Activated CD8-positive, alpha-beta T cell treated with anti-CD3 and anti-CD28 coated beads, Interleukin-2, amount 10 ng/mL, durations not matched to agents 7 days and 5 days (primary cell): ENCODE measurements at regions not wholly inside any gene's neighbourhood (a gene's known extent, or its start where the extent isn't known, plus 50 kb on each side); places are given as distances from the start of the nearest gene placed in this dataset.
"Not testable (repeated sequence)": the region's sequence is repeated elsewhere in the genome, so short reads cannot be mapped to it uniquely, and the experiment has no call there.

ENCODE experiments used
- ATAC-seq: fragments of 150-1000 bp; cut with Tn5 transposase; one replicate; pipeline ENCODE4 v1.10.0; 2021; ENCODE audit warnings: moderate library complexity
- CTCF ChIA-PET: fragments of 350-600 bp; sonication (Branson Sonifier 250); formaldehyde crosslinking; loops from one replicate; lab custom pipeline; 2021; ENCODE audit warnings: antibody characterized with exemption; lab: Charles Lee
- POLR2A ChIA-PET: fragments of 350-600 bp; sonication (Branson Sonifier 250); formaldehyde crosslinking; loops from one replicate; lab custom pipeline; 2021; ENCODE audit warnings: antibody characterized with exemption; lab: Charles Lee
- DNase-seq: peaks from one replicate; pipeline ENCODE4 v3.0.0-alpha.2; 2020
- H3K27ac Mint-ChIP-seq: one replicate; pipeline ENCODE4 v1.8.0; 2021; ENCODE audit warnings: mild to moderate bottlenecking, mixed read lengths
- H3K27me3 Mint-ChIP-seq: one replicate; pipeline ENCODE4 v1.8.0; 2021; ENCODE audit warnings: low read depth, mixed read lengths
- H3K36me3 Mint-ChIP-seq: one replicate; pipeline ENCODE4 v1.8.0; 2021; ENCODE audit warnings: low read depth, mixed read lengths
- H3K4me1 Mint-ChIP-seq: one replicate; pipeline ENCODE4 v1.8.0; 2021; ENCODE audit warnings: low read depth, mixed read lengths
- H3K4me3 Mint-ChIP-seq: one replicate; pipeline ENCODE4 v1.8.0; 2021; ENCODE audit warnings: mild to moderate bottlenecking, mixed read lengths
- H3K9me3 Mint-ChIP-seq: one replicate; pipeline ENCODE4 v1.8.0; 2022; ENCODE audit warnings: mixed read lengths; ENCODE audit not compliant: insufficient read depth

DNA sequence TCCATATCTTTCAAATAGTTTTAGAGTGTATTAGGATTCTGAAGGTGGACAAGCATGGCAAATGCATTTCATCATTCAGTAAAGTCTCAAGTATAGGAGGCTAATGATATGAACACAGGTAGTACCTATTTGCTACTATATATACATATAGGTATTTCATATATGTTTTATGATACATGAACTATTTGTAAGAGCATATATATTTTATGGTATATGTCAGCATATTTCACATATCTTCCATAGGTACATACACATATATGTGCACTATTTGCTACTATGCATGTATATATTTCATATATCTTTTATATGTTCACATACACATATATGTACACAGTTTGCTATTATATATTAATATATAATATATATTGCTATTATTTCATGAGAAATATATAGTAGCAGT lies 1291.7 kb upstream of the MIR17HG start:
- peaks cover 14% of the 10 kb centered on the region for H3K9me3 Mint-ChIP-seq
- ATAC-seq (no peak), DNase-seq (no peak)
- H3K4me3 Mint-ChIP-seq = no peak overlapping the region
- CTCF ChIA-PET = no interaction called here
- no peaks in the 10 kb centered on the region for H3K27me3 Mint-ChIP-seq
- no peak overlapping the region for H3K27ac Mint-ChIP-seq
- POLR2A ChIA-PET = no interaction called here
- H3K36me3 Mint-ChIP-seq = no peaks in the 10 kb centered on the region
- H3K4me1 Mint-ChIP-seq = no peaks in the 10 kb centered on the region

DNA sequence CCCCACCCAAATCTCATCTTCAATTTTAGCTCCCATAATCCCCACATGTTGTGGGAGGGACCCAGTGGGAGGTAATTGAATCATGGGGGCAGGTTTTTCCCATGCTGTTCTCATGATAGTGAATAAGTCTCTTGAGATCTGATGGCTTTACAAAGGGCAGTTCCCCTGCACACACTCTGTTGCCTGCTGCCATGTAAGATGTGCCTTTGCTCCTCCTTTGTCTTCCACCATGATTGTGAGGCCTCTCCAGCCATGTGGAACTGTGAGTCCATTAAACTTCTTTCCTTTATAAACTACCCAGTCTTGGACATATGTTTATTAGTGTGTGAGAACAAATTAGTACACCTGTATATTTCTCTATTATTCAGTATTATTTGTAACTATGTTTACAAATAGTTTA lies 1283.3 kb upstream of the MIR17HG start:
- H3K27ac Mint-ChIP-seq, ATAC-seq, CTCF ChIA-PET, H3K4me3 Mint-ChIP-seq, H3K27me3 Mint-ChIP-seq, H3K36me3 Mint-ChIP-seq, H3K4me1 Mint-ChIP-seq, POLR2A ChIA-PET, DNase-seq: not testable (repeated sequence)
- H3K9me3 Mint-ChIP-seq = peaks cover 20% of the 10 kb centered on the region

DNA sequence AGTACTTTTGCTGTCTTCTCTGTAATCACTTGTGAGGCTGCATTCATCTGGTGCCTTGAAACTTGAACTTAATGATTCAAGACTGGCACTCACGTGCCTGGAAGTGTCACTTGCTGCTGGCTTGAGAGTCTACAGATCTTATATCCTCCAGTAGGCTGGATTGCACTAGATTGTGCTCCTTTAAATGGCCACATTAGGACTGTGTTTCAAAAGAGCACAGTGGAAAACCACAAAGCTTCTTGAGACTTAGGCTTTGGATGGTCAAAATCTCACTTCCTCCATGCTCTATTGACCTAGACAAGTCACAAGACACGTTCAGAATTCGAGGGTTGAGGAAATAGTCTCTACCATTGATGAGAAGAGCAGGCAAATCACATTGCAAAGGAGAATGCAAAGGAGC lies 1278.8 kb upstream of the MIR17HG start:
- no peak overlapping the region for H3K27ac Mint-ChIP-seq
- no peaks in the 10 kb centered on the region for H3K27me3 Mint-ChIP-seq
- DNase-seq (no peak), ATAC-seq (no peak)
- CTCF ChIA-PET = no interaction called here
- H3K4me3 Mint-ChIP-seq = no peak overlapping the region
- peaks cover 22% of the 10 kb centered on the region for H3K9me3 Mint-ChIP-seq
- POLR2A ChIA-PET = no interaction called here
- H3K4me1 Mint-ChIP-seq = no peaks in the 10 kb centered on the region
- no peaks in the 10 kb centered on the region for H3K36me3 Mint-ChIP-seq

DNA sequence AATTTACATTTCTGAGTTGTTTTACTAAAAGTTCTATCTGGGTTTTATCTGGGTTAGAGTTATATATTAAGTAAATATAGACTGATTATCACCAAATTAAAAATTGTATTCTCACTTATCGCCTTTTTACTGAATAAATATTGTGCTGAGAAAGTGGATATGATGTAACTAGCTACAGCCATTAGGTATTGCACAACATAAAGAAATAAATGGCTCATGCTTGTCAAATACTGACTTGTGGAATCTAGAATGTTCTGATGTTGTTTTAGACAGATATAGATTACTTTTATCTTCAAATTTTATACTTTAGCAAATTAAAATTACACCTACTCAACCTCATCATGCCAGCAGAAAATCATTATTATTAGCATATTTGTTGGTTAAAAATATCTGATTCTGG lies 1277.1 kb upstream of the MIR17HG start:
- Mint-ChIP-seq H3K36me3 (no peaks in the 10 kb centered on the region), H3K4me1 (no peaks in the 10 kb centered on the region), H3K4me3 (no peak overlapping the region), H3K9me3 (peaks cover 22% of the 10 kb centered on the region), H3K27ac (no peak overlapping the region), H3K27me3 (no peaks in the 10 kb centered on the region)
- DNase-seq (no peak), ATAC-seq (no peak)
- POLR2A ChIA-PET = no interaction called here
- CTCF ChIA-PET = no interaction called here

DNA sequence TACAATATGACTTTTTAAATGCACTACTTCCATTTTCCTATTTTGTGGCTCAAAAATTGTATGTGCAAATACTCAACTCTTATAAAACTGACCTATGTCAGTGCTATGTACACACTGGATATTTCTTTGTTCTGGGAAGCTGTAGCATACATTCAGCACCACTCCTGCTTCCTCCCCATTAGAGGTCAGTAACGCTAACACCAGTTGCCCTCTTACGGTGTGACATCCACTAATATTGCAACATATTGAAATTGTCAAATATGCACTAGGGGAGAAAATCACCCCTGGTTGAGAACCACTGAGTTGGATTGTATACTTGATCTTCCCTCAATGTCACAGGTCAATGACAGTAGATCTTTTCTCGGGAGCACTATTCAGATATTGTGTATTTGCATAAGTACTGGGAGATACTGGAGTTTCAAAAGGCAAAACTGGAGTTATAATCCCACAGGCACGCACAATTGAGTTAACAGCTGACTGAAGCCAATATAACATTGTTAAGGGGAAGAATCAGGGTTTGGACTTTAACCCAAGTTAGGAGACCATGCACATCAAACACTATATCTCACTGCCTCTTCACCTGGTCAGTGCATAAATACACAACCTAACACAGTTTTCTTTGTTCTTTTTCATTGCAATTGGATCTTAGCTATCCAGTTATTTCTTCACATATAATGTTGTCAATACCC lies 1276.5 kb upstream of the MIR17HG start:
- ChIA-PET CTCF (no interaction called here), POLR2A (no interaction called here)
- ATAC-seq (no peak), DNase-seq (no peak)
- Mint-ChIP-seq H3K4me1 (no peaks in the 10 kb centered on the region), H3K36me3 (no peaks in the 10 kb centered on the region), H3K27ac (no peak overlapping the region), H3K9me3 (peaks cover 22% of the 10 kb centered on the region), H3K27me3 (no peaks in the 10 kb centered on the region), H3K4me3 (no peak overlapping the region)

DNA sequence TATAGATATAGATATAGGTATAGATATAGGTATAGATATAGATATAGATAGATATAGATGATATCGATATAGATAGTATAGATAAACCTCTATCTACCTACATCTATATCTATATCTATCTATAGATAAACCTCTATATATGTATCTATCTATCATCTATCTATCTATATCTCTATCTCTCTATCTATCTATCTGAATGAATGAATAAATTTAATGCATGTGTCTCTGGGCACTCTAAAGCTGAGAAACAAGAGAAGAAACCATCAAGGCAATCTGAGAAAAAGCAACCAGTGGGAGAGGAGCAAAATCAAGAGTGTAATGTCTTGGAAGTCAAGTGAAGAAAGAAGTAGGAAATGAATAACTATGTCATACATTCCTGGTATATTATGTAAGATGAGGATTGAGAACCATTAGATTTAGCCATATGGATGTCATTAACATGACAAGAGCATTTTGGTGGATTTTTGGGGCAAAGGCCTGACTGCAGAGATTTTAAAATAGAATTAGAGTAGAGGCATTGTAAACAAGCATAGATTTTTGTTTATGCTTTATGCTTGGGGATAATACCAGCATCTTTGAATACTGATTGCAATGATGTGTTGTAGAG lies 1262.7 kb upstream of the MIR17HG start:
- H3K4me1 Mint-ChIP-seq = no peaks in the 10 kb centered on the region
- POLR2A ChIA-PET = no interaction called here
- ATAC-seq (no peak), DNase-seq (no peak)
- no peak overlapping the region for H3K4me3 Mint-ChIP-seq
- H3K27ac Mint-ChIP-seq = no peak overlapping the region
- CTCF ChIA-PET = no interaction called here
- H3K36me3 Mint-ChIP-seq = no peaks in the 10 kb centered on the region
- H3K27me3 Mint-ChIP-seq = no peaks in the 10 kb centered on the region
- peaks cover 26% of the 10 kb centered on the region for H3K9me3 Mint-ChIP-seq

DNA sequence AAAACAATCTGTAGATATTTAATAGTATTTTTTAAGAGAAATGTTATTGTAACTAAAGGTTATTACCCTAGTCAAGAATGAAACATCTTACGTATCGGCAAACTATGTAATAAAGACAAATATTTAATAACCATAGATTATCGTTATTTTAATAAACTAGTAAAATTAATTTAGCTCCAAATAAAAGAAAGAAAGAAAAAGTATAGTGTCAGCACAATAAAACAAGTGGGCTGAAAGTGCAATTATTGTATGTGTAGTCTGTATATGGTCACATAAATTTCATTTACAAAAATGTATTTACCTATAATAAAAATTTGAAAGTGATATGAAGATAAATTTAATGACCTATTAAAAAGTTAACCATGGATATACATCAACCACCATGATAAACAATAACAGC lies 1258.4 kb upstream of the MIR17HG start:
- Mint-ChIP-seq H3K4me3 (no peak overlapping the region), H3K27ac (no peak overlapping the region), H3K9me3 (peaks cover 13% of the 10 kb centered on the region), H3K27me3 (no peaks in the 10 kb centered on the region), H3K36me3 (no peaks in the 10 kb centered on the region), H3K4me1 (no peaks in the 10 kb centered on the region)
- DNase-seq (no peak), ATAC-seq (no peak)
- ChIA-PET POLR2A (no interaction called here), CTCF (no interaction called here)

DNA sequence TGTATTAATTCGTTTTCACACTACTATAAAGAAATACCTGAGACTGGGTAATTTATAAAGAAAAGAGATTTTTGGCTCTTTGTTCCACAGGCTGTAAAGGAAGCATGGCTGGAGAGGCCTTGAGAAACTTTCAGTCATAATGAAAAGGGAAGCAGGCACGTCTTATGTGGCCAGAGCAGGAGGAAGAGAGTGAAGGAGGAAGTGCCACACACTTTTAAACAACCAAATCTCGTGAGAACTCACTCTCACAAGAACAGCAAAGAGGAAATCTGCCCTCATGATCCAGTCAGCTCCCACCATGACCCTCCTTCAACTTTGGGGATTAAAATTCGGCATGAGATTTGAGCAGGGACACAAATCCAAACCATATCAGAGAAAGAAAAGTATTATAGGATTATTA lies 1255.9 kb upstream of the MIR17HG start:
- DNase-seq (no peak), ATAC-seq (no peak)
- Mint-ChIP-seq H3K27ac (no peak overlapping the region), H3K9me3 (peaks cover 22% of the 10 kb centered on the region), H3K36me3 (no peaks in the 10 kb centered on the region), H3K27me3 (no peaks in the 10 kb centered on the region), H3K4me1 (no peaks in the 10 kb centered on the region), H3K4me3 (no peak overlapping the region)
- ChIA-PET POLR2A (no interaction called here), CTCF (no interaction called here)

DNA sequence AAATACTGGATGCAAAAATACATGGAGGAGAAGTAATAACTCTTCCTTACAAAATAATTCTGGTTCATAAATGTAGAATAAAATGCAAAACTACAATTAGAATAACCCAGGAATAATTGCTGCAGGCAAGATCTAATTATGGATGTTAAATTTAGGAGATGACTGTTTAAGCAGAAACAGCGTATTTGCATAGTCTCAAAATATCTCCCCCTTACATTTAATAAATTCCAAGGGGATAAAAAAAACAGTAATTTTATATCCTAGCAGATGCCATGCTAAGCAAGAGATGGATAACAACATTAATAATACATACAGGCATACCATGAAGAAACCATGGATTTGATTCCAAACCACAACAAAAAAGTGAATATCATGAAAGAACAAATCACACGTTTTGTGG lies 1253.1 kb upstream of the MIR17HG start:
- Mint-ChIP-seq H3K9me3 (peaks cover 22% of the 10 kb centered on the region), H3K4me3 (no peak overlapping the region), H3K36me3 (no peaks in the 10 kb centered on the region), H3K27ac (no peak overlapping the region), H3K27me3 (no peaks in the 10 kb centered on the region), H3K4me1 (no peaks in the 10 kb centered on the region)
- ATAC-seq (no peak), DNase-seq (no peak)
- CTCF ChIA-PET = no interaction called here
- POLR2A ChIA-PET = no interaction called here

DNA sequence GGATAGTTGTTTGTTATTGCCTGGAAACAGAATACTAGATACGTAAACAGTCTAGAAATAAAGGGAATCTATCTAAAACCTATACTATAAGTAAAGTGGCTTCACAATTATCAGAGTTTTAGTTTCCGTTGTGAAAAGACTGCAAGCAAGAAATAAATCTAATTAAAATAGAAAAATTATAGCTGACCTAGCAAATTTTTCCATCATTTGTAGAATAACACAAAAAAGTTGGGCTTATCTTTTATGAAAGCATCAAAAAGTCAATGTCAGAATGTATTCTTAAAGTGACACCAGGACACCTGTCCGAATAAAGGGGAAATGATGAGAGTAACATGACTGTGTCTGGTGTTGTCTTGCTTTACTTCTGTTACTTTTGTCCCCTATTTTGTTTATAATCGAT lies 1248.9 kb upstream of the MIR17HG start:
- DNase-seq = no peak
- POLR2A ChIA-PET = no interaction called here

DNA sequence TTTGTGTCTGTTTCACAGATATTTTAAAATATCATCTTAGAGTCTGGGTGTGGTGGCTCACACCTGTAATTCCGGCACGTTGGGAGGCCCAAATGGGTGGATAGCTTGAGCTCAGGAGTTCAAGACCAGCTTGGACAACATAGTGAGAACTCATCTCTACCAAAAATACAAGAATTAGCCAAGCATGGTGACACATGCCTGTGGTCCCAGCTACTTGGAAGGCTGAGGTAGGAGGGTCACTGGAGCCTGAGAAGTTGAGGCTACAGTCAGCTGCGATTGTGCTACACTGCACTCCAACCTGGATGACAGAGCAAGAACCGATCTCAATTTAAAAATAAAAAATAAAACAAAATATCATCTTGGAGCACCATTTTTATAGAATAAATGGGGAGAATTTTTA lies 1247.6 kb upstream of the MIR17HG start:
- no peak overlapping the region for H3K4me3 Mint-ChIP-seq
- no peak overlapping the region for H3K27ac Mint-ChIP-seq
- ATAC-seq (no peak), DNase-seq (no peak)
- CTCF ChIA-PET = no interaction called here
- no peaks in the 10 kb centered on the region for H3K27me3 Mint-ChIP-seq
- H3K36me3 Mint-ChIP-seq = no peaks in the 10 kb centered on the region
- POLR2A ChIA-PET = no interaction called here
- peaks cover 23% of the 10 kb centered on the region for H3K9me3 Mint-ChIP-seq
- H3K4me1 Mint-ChIP-seq = no peaks in the 10 kb centered on the region

More for the DNA sequence above, 1248.9 kb upstream of the MIR17HG start:
- H3K4me1 Mint-ChIP-seq = no peaks in the 10 kb centered on the region
- no peaks in the 10 kb centered on the region for H3K27me3 Mint-ChIP-seq
- H3K9me3 Mint-ChIP-seq = peaks cover 27% of the 10 kb centered on the region
- H3K36me3 Mint-ChIP-seq = no peaks in the 10 kb centered on the region
- H3K27ac Mint-ChIP-seq = no peak overlapping the region
- CTCF ChIA-PET = no interaction called here
- no peak overlapping the region for H3K4me3 Mint-ChIP-seq
- no peak for ATAC-seq

DNA sequence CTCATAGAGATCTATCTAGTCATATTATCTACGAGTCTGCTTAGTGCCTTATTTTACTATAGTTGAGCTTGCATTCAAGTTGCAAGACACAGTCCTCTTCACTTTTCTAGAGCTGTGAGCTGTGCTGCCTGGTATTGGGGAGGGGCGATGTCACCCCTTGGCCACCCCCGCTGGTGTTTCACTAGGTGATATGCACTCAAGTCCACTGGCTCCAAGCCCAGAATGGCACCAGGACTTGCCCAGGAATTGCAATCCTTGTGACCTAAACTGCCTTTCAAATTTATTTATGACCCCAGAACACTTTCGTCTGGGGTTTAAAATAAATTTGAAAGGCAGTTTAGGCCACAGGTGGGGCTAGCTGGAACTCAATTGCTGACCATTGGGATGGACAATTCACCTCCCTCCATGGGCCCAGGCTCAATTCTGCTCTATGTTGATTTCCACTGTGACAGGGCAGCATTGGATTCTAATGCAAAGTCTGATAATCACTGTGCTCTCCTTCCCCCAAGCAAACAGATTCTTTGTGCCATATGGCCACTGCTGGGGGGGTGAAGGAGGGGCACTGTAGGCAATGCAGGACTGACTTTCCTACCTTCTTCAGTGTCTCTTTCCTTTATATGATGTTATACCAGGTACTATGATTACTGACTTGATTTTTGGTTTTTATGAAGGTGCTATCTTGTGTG lies 1244.2 kb upstream of the MIR17HG start:
- no peak for ATAC-seq
- Mint-ChIP-seq H3K9me3 (peaks cover 4% of the 10 kb centered on the region), H3K27me3 (no peaks in the 10 kb centered on the region), H3K36me3 (no peaks in the 10 kb centered on the region), H3K4me1 (no peaks in the 10 kb centered on the region), H3K27ac (no peak overlapping the region), H3K4me3 (no peak overlapping the region)
- CTCF ChIA-PET = no interaction called here
- POLR2A ChIA-PET = no interaction called here
- no peak for DNase-seq
